ENCODE measurements at regions not wholly inside any gene's neighbourhood (a gene's known extent, or its start where the extent isn't known, plus 50 kb on each side); places are given as distances from the start of the nearest gene placed in this dataset.

GRCh38 chr5:125154301-125155110 lies 408.1 kb upstream of the ZNF608 start:
- DNase-seq (ENCODE audit: low read depth): no peak
- H3K4me3 ChIP-seq (ENCODE audit: low read depth, low read length): no peak overlapping the region
- in situ Hi-C loops (cut with HindIII; ENCODE audit: low sequenced_read_pairs): no loop called here
- no peak for TF ChIP-seq CTCF (IDR thresholded peaks at IDR 0.05; ENCODE audit: low read depth, low read length, missing control alignments)

- in situ Hi-C loops (cut with HindIII; ENCODE audit: low sequenced_read_pairs): no loop called here
- no peak for TF ChIP-seq CTCF (IDR thresholded peaks at IDR 0.05; ENCODE audit: low read depth, low read length, missing control alignments)
Measured at GRCh38 chr5:125160787-125161502, 414.5 kb upstream of the ZNF608 start.

GRCh38 chr5:125162714-125163113 lies 416.3 kb upstream of the ZNF608 start:
- DNase-seq (ENCODE audit: low read depth): no peak
- no peak overlapping the region for H3K4me3 ChIP-seq (ENCODE audit: low read depth, low read length)
- no peak for TF ChIP-seq CTCF (IDR thresholded peaks at IDR 0.05; ENCODE audit: low read depth, low read length, missing control alignments)
- in situ Hi-C loops (cut with HindIII; ENCODE audit: low sequenced_read_pairs): no loop called here

More at GRCh38 chr5:125160787-125161502, 414.5 kb upstream of the ZNF608 start:
- DNase-seq (ENCODE audit: low read depth): no peak
- H3K4me3 ChIP-seq (ENCODE audit: low read depth, low read length): no peak overlapping the region

- in situ Hi-C loops (cut with HindIII; ENCODE audit: low sequenced_read_pairs): no loop called here
- no peak for DNase-seq (ENCODE audit: low read depth)
- no peak for TF ChIP-seq CTCF (IDR thresholded peaks at IDR 0.05; ENCODE audit: low read depth, low read length, missing control alignments)
- H3K4me3 ChIP-seq (ENCODE audit: low read depth, low read length): no peak overlapping the region
Measured at GRCh38 chr5:125169396-125169795, 423.0 kb upstream of the ZNF608 start.

- DNase-seq (ENCODE audit: low read depth): no peak
- H3K4me3 ChIP-seq (ENCODE audit: low read depth, low read length): no peak overlapping the region
- TF ChIP-seq CTCF (IDR thresholded peaks at IDR 0.05; ENCODE audit: low read depth, low read length, missing control alignments): no peak
- in situ Hi-C loops (cut with HindIII; ENCODE audit: low sequenced_read_pairs): no loop called here
Measured at GRCh38 chr5:125171641-125172040, 425.2 kb upstream of the ZNF608 start.

GRCh38 chr5:125175348-125176004 lies 429.0 kb upstream of the ZNF608 start:
- in situ Hi-C loops (cut with HindIII; ENCODE audit: low sequenced_read_pairs): no loop called here
- TF ChIP-seq CTCF (IDR thresholded peaks at IDR 0.05; ENCODE audit: low read depth, low read length, missing control alignments): no peak
- no peak overlapping the region for H3K4me3 ChIP-seq (ENCODE audit: low read depth, low read length)
- no peak for DNase-seq (ENCODE audit: low read depth)
